HEK293 (cell line): ENCODE measurements at regions not wholly inside any gene's neighbourhood (a gene's known extent, or its start where the extent isn't known, plus 50 kb on each side); places are given as distances from the start of the nearest gene placed in this dataset.

Source experiments
- CTCF ChIA-PET: fragments of 350-600 bp; formaldehyde crosslinking; extraction: SDS; loops from one replicate; lab custom pipeline; 2021; ENCODE audit warnings: antibody characterized with exemption; lab: Yijun Ruan, JAX
- POLR2A ChIA-PET: fragments of 300-600 bp; formaldehyde crosslinking; extraction: SDS; loops from one replicate; lab custom pipeline; 2020; ENCODE audit warnings: antibody characterized with exemption, inconsistent platforms; lab: Yijun Ruan, JAX
- H3K27ac ChIP-seq: fragments of 200-500 bp; sonication (Bioruptor generic); 2 replicates; pipeline ENCODE4 v1.5.1; 2014; ENCODE audit warnings: low read depth, low read length, control low read depth, inconsistent platforms; ENCODE audit errors: extremely low read depth
- H3K36me3 ChIP-seq, 2 experiments: fragments of 200-500 bp in 1 of 2; sonication (Bioruptor generic) in 1 of 2; 1 replicate in 1 of 2; 2 replicates in 1 of 2; pipeline ENCODE4 v1.5.1; 2014 to 2017; ENCODE audit warnings: inconsistent platforms in 2 of 2, low read length in 2 of 2; ENCODE audit not compliant: control insufficient read depth in 2 of 2, insufficient read depth in 1 of 2
- H3K4me1 ChIP-seq: fragments of 200-500 bp; sonication (Bioruptor generic); 2 replicates; pipeline ENCODE4 v1.5.1; 2014; ENCODE audit warnings: mild to moderate bottlenecking, low read length, inconsistent platforms; ENCODE audit not compliant: control insufficient read depth, insufficient read depth
- H3K4me3 ChIP-seq: 2 replicates; pipeline ENCODE4 v1.5.1; 2011; ENCODE audit warnings: low read depth, mild to moderate bottlenecking, control low read depth, low read length, moderate library complexity
- H3K9me3 ChIP-seq: fragments of 200-500 bp; sonication (Bioruptor generic); 2 replicates; pipeline ENCODE4 v1.5.1; 2014; ENCODE audit warnings: low read depth, low read length, inconsistent platforms; ENCODE audit not compliant: control insufficient read depth, insufficient read depth
- BCL11A ChIP-seq: fragments of 450-650 bp; formaldehyde crosslinking; IDR thresholded peaks from 2 replicates; pipeline ENCODE4 v1.5.1; 2016; ENCODE audit warnings: low read depth, missing biosample characterization, missing genetic modification characterization
- HOXC10 ChIP-seq: sonication (generic); formaldehyde crosslinking; IDR thresholded peaks from 2 replicates; pipeline ENCODE4 v1.8.1; 2023; ENCODE audit warnings: mild to moderate bottlenecking, missing genetic modification reagents
- PRDM10 ChIP-seq: fragments of 450-650 bp; formaldehyde crosslinking; IDR thresholded peaks from 2 replicates; pipeline ENCODE4 v1.5.1; 2016; ENCODE audit warnings: missing biosample characterization, missing genetic modification characterization
- RBAK ChIP-seq: fragments of 450-650 bp; formaldehyde crosslinking; IDR thresholded peaks from 2 replicates; pipeline ENCODE4 v1.5.1; 2016; ENCODE audit warnings: missing biosample characterization, missing genetic modification characterization
- SALL2 ChIP-seq: fragments of 450-650 bp; formaldehyde crosslinking; IDR thresholded peaks from 2 replicates; pipeline ENCODE4 v1.5.0; 2017; ENCODE audit warnings: missing biosample characterization, mild to moderate bottlenecking, missing genetic modification characterization, borderline replicate concordance
- SCRT2 ChIP-seq: fragments of 450-650 bp; formaldehyde crosslinking; IDR thresholded peaks from 2 replicates; pipeline ENCODE4 v1.5.1; 2016; ENCODE audit warnings: missing biosample characterization, missing genetic modification characterization
- YY2 ChIP-seq: fragments of 450-650 bp; formaldehyde crosslinking; IDR thresholded peaks from 2 replicates; pipeline ENCODE4 v1.5.1; 2016; ENCODE audit warnings: missing biosample characterization, missing genetic modification characterization
- ZBTB1 ChIP-seq: fragments of 450-650 bp; formaldehyde crosslinking; IDR thresholded peaks from 2 replicates; pipeline ENCODE4 v1.5.1; 2016; ENCODE audit warnings: missing biosample characterization, missing genetic modification characterization
- ZBTB7A ChIP-seq: fragments of 450-650 bp; formaldehyde crosslinking; IDR thresholded peaks from 2 replicates; pipeline ENCODE4 v1.5.1; 2016; ENCODE audit warnings: low read depth, missing biosample characterization, missing genetic modification characterization
- ZFHX2 ChIP-seq: fragments of 450-650 bp; formaldehyde crosslinking; conservative IDR thresholded peaks from 2 replicates; pipeline ENCODE4 v1.5.1; 2016; ENCODE audit warnings: missing biosample characterization, missing genetic modification characterization
- ZNF114 ChIP-seq: fragments of 450-650 bp; formaldehyde crosslinking; IDR thresholded peaks from 2 replicates; pipeline ENCODE4 v1.5.0; 2017; ENCODE audit warnings: missing biosample characterization, missing genetic modification characterization
- ZNF121 ChIP-seq: fragments of 450-650 bp; formaldehyde crosslinking; IDR thresholded peaks from 2 replicates; pipeline ENCODE4 v1.5.1; 2016; ENCODE audit warnings: missing biosample characterization, missing genetic modification characterization
- ZNF132 ChIP-seq: fragments of 450-650 bp; formaldehyde crosslinking; IDR thresholded peaks from 2 replicates; pipeline ENCODE4 v1.5.1; 2017; ENCODE audit warnings: missing biosample characterization, missing genetic modification characterization, borderline replicate concordance
- ZNF18 ChIP-seq: fragments of 450-650 bp; formaldehyde crosslinking; IDR thresholded peaks from 2 replicates; pipeline ENCODE4 v1.5.1; 2016; ENCODE audit warnings: missing biosample characterization, missing genetic modification characterization
- ZNF19 ChIP-seq: fragments of 450-650 bp; formaldehyde crosslinking; IDR thresholded peaks from 2 replicates; pipeline ENCODE4; 2016; ENCODE audit warnings: missing biosample characterization, missing genetic modification characterization, low read depth
- ZNF280D ChIP-seq: fragments of 450-650 bp; formaldehyde crosslinking; IDR thresholded peaks from 2 replicates; pipeline ENCODE4 v1.5.1; 2016; ENCODE audit warnings: missing biosample characterization, missing genetic modification characterization
- ZNF311 ChIP-seq: fragments of 450-650 bp; formaldehyde crosslinking; IDR thresholded peaks from 2 replicates; pipeline ENCODE4 v1.5.1; 2017; ENCODE audit warnings: missing biosample characterization, missing genetic modification characterization, borderline replicate concordance
- ZNF398 ChIP-seq: fragments of 450-650 bp; formaldehyde crosslinking; IDR thresholded peaks from 2 replicates; pipeline ENCODE4 v1.5.1; 2017; ENCODE audit warnings: missing biosample characterization, missing genetic modification characterization
- ZNF433 ChIP-seq: fragments of 450-650 bp; formaldehyde crosslinking; IDR thresholded peaks from 2 replicates; pipeline ENCODE4 v1.5.1; 2016; ENCODE audit warnings: missing biosample characterization, missing genetic modification characterization, low read depth
- ZNF596 ChIP-seq: fragments of 450-650 bp; IDR thresholded peaks from 2 replicates; pipeline ENCODE4 v1.5.0; 2018; ENCODE audit warnings: missing biosample characterization, mild to moderate bottlenecking, missing genetic modification characterization, moderate library complexity
- ZNF639 ChIP-seq: fragments of 450-650 bp; formaldehyde crosslinking; IDR thresholded peaks from 2 replicates; pipeline ENCODE4 v1.5.1; 2016; ENCODE audit warnings: missing biosample characterization, missing genetic modification characterization
- ZNF677 ChIP-seq: fragments of 450-650 bp; IDR thresholded peaks from 2 replicates; pipeline ENCODE4 v1.5.0; 2018; ENCODE audit warnings: missing biosample characterization, mild to moderate bottlenecking, missing genetic modification characterization, moderate library complexity
- ZNF837 ChIP-seq: fragments of 450-650 bp; formaldehyde crosslinking; IDR thresholded peaks from 2 replicates; pipeline ENCODE4 v1.5.1; 2016; ENCODE audit warnings: missing biosample characterization, missing genetic modification characterization
- ZSCAN30 ChIP-seq: fragments of 450-650 bp; IDR thresholded peaks from 2 replicates; pipeline ENCODE4 v1.5.1; 2018; ENCODE audit warnings: missing biosample characterization, mild to moderate bottlenecking, missing genetic modification characterization, moderate library complexity
- ZXDB ChIP-seq: fragments of 450-650 bp; formaldehyde crosslinking; IDR thresholded peaks from 2 replicates; pipeline ENCODE4 v1.5.1; 2016; ENCODE audit warnings: missing biosample characterization, missing genetic modification characterization

GRCh38 chr17:79342376-79342775, 267.8 kb downstream of the ENGASE start:
- ChIA-PET POLR2A (interaction anchor here (0.7 kb wide), 1 partner anchor 20 kb away, joined by 3 read pairs; no protein-coding TSS in a partner anchor), CTCF (no interaction called here)
- no peak overlapping the region for H3K27ac ChIP-seq
- no peak overlapping the region for H3K4me3 ChIP-seq
- no peaks in the 10 kb centered on the region for H3K36me3 ChIP-seq
- no peak for TF ChIP-seq ZNF398 (tag by site-specific recombination)
- no peak for TF ChIP-seq ZNF132 (tag by site-specific recombination)
- no peak for TF ChIP-seq HOXC10
- no peak for TF ChIP-seq ZNF114 (tag by site-specific recombination)
- TF ChIP-seq ZNF677 (tag by site-specific recombination) = no peak
- no peak for TF ChIP-seq ZFHX2 (tag by site-specific recombination)
- TF ChIP-seq SALL2 (tag by site-specific recombination) = no peak
- TF ChIP-seq ZSCAN30 (tag by site-specific recombination) = no peak
- no peak for TF ChIP-seq ZBTB7A
- TF ChIP-seq ZBTB1 (tag by site-specific recombination) = no peak
- TF ChIP-seq ZNF280D (tag by site-specific recombination) = no peak
- no peak for TF ChIP-seq ZNF121 (tag by site-specific recombination)
- TF ChIP-seq ZNF837 (tag by site-specific recombination) = no peak
- no peak for TF ChIP-seq ZNF311 (tag by site-specific recombination)
- no peak for TF ChIP-seq RBAK (tag by site-specific recombination)
- TF ChIP-seq ZNF639 (tag by site-specific recombination) = no peak
- no peak for TF ChIP-seq ZXDB (tag by site-specific recombination)
- no peak for TF ChIP-seq ZNF596
- TF ChIP-seq SCRT2 (tag by site-specific recombination) = no peak
- H3K9me3 ChIP-seq = peaks cover 5% of the 10 kb centered on the region; the same call in 1 of the 2 replicates
- H3K4me1 ChIP-seq = no peaks in the 10 kb centered on the region

GRCh38 chr17:79341816-79342215, 267.2 kb downstream of the ENGASE start:
- Histone ChIP-seq H3K36me3 (no peaks in the 10 kb centered on the region), H3K27ac (no peak overlapping the region), H3K9me3 (peaks cover 5% of the 10 kb centered on the region; the same call in 1 of the 2 replicates), H3K4me3 (no peak overlapping the region), H3K4me1 (no peaks in the 10 kb centered on the region)
- POLR2A ChIA-PET = no interaction called here
- CTCF ChIA-PET = no interaction called here
- TF ChIP-seq ZSCAN30 (tag by site-specific recombination) (no peak), YY2 (tag by site-specific recombination) (no peak), ZNF18 (no peak), PRDM10 (tag by site-specific recombination) (no peak), BCL11A (no peak), ZNF433 (tag by site-specific recombination) (no peak), ZNF19 (tag by site-specific recombination) (no peak), ZXDB (tag by site-specific recombination) (no peak)
